Type B pancreatic cell (in vitro differentiated cells): ENCODE measurements at regions not wholly inside any gene's neighbourhood (a gene's known extent, or its start where the extent isn't known, plus 50 kb on each side); places are given as distances from the start of the nearest gene placed in this dataset.

Experiments used
- DNase-seq: peaks from one replicate; pipeline ENCODE4 v3.0.0; 2021; ENCODE audit warnings: mixed read lengths; ENCODE audit not compliant: unreplicated experiment; ENCODE audit errors: extremely low spot score
- H3K27ac Mint-ChIP-seq: 2 replicates; pipeline ENCODE4 v1.8.0; 2021; ENCODE audit warnings: mild to moderate bottlenecking, mixed read lengths
- H3K27me3 Mint-ChIP-seq: 2 replicates; pipeline ENCODE4 v1.8.0; 2021; ENCODE audit warnings: mixed read lengths
- H3K36me3 Mint-ChIP-seq: 2 replicates; pipeline ENCODE4 v1.8.0; 2021; ENCODE audit warnings: mixed read lengths
- H3K4me1 Mint-ChIP-seq: one replicate; pipeline ENCODE4 v1.8.0; 2021; ENCODE audit warnings: mixed read lengths; ENCODE audit not compliant: unreplicated experiment
- H3K4me3 Mint-ChIP-seq: 2 replicates; pipeline ENCODE4 v1.8.0; 2021; ENCODE audit warnings: mild to moderate bottlenecking, mixed read lengths
- H3K9me3 Mint-ChIP-seq: 2 replicates; pipeline ENCODE4 v1.8.0; 2021; ENCODE audit warnings: mixed read lengths
- CTCF ChIP-seq: fragments of 200-600 bp; sonication (generic); conservative IDR thresholded peaks from 2 replicates; pipeline ENCODE4 v1.5.0; 2021; ENCODE audit warnings: antibody characterized with exemption, mild to moderate bottlenecking

- peaks cover 5% of the 10 kb centered on the region for H3K9me3 Mint-ChIP-seq
- H3K4me3 Mint-ChIP-seq = no peak overlapping the region
- H3K27ac Mint-ChIP-seq = no peak overlapping the region
- no peak for TF ChIP-seq CTCF
- H3K27me3 Mint-ChIP-seq = no peaks in the 10 kb centered on the region
- no peaks in the 10 kb centered on the region for H3K4me1 Mint-ChIP-seq
- no peaks in the 10 kb centered on the region for H3K36me3 Mint-ChIP-seq
- DNase-seq = no peak
Observed at GRCh38 chr14:44112774-44113460, 394.2 kb downstream of the FSCB start.

- DNase-seq = no peak
- Mint-ChIP-seq H3K4me1 (no peaks in the 10 kb centered on the region), H3K27ac (no peak overlapping the region), H3K27me3 (no peaks in the 10 kb centered on the region), H3K9me3 (peaks cover 5% of the 10 kb centered on the region), H3K4me3 (no peak overlapping the region), H3K36me3 (no peaks in the 10 kb centered on the region)
- TF ChIP-seq CTCF = no peak
Observed at GRCh38 chr14:44109036-44109435, 398.0 kb downstream of the FSCB start.

GRCh38 chr14:44108601-44109000 lies 398.5 kb downstream of the FSCB start:
- TF ChIP-seq CTCF = no peak
- H3K4me1 Mint-ChIP-seq = no peaks in the 10 kb centered on the region
- peaks cover 5% of the 10 kb centered on the region for H3K9me3 Mint-ChIP-seq
- H3K36me3 Mint-ChIP-seq = no peaks in the 10 kb centered on the region
- H3K27me3 Mint-ChIP-seq = no peaks in the 10 kb centered on the region
- no peak overlapping the region for H3K27ac Mint-ChIP-seq
- no peak overlapping the region for H3K4me3 Mint-ChIP-seq
- no peak for DNase-seq

- Mint-ChIP-seq H3K27ac (no peak overlapping the region), H3K4me3 (no peak overlapping the region), H3K9me3 (peaks cover 5% of the 10 kb centered on the region), H3K4me1 (no peaks in the 10 kb centered on the region), H3K27me3 (no peaks in the 10 kb centered on the region), H3K36me3 (no peaks in the 10 kb centered on the region)
- no peak for TF ChIP-seq CTCF
- DNase-seq = no peak
Observed at GRCh38 chr14:44107156-44107555, 399.9 kb downstream of the FSCB start.

- H3K4me3 Mint-ChIP-seq = no peak overlapping the region
- no peaks in the 10 kb centered on the region for H3K27me3 Mint-ChIP-seq
- H3K4me1 Mint-ChIP-seq = no peaks in the 10 kb centered on the region
- DNase-seq = no peak
- H3K9me3 Mint-ChIP-seq = no peaks in the 10 kb centered on the region
- no peak for TF ChIP-seq CTCF
- no peaks in the 10 kb centered on the region for H3K36me3 Mint-ChIP-seq
- H3K27ac Mint-ChIP-seq = no peak overlapping the region
Observed at GRCh38 chr14:44099743-44100488, 407.2 kb downstream of the FSCB start.
